H1 (cell line): ENCODE measurements at regions not wholly inside any gene's neighbourhood (a gene's known extent, or its start where the extent isn't known, plus 50 kb on each side); places are given as distances from the start of the nearest gene placed in this dataset.

ENCODE experiments used
- TF ChIP-seq, protein P1 (sequence below): fragments of 300-600 bp; sonication (generic); IDR thresholded peaks from 2 replicates; pipeline ENCODE4 v1.7.1; 2012; ENCODE audit warnings: low read length, moderate library complexity, mild to moderate bottlenecking, inconsistent platforms; ENCODE audit not compliant: insufficient replicate concordance

DNA sequence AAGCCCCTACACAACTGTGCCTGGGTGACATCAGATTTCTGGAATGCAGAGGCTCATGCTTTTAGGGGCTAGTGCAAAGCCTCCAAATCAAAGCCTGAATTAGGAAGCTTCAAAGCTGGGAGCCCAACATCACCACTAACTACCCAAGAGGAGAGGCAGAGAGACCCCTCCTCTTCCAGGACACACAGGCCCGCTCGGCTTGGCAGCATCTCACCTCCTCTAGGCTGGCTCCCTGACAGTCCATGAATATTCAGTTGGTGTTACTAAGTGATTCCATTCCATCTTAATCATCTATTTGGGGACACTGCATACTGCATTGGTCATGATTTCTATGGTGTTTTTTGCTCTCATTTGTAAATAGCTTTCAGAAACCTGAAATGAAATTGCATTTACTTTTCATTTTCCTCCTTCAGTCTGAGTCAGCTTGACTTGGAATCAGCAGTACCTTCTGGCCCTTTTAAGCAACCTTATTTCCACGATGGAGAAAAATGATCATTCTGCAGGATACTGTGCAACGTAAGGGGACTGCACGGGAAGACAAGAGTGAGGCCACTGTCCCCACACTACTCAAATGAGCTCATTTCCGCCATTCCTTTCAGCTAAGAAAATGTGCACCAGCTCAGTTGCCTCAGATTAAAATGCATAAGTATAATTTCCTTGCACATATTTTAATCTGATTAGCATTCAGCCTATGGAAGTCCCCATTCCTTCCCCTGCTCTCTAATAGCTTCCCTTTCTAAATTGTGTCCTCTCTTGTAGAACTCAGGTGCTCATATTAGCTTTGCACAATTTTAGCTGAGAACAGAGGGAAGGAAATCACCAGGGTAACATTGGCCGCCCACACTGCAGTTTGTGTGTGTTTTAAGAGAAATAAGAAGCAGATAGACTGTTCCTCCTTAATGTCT, 219.9 kb downstream of the RFC3 start (continued):
- TF ChIP-seq, protein P1, sequence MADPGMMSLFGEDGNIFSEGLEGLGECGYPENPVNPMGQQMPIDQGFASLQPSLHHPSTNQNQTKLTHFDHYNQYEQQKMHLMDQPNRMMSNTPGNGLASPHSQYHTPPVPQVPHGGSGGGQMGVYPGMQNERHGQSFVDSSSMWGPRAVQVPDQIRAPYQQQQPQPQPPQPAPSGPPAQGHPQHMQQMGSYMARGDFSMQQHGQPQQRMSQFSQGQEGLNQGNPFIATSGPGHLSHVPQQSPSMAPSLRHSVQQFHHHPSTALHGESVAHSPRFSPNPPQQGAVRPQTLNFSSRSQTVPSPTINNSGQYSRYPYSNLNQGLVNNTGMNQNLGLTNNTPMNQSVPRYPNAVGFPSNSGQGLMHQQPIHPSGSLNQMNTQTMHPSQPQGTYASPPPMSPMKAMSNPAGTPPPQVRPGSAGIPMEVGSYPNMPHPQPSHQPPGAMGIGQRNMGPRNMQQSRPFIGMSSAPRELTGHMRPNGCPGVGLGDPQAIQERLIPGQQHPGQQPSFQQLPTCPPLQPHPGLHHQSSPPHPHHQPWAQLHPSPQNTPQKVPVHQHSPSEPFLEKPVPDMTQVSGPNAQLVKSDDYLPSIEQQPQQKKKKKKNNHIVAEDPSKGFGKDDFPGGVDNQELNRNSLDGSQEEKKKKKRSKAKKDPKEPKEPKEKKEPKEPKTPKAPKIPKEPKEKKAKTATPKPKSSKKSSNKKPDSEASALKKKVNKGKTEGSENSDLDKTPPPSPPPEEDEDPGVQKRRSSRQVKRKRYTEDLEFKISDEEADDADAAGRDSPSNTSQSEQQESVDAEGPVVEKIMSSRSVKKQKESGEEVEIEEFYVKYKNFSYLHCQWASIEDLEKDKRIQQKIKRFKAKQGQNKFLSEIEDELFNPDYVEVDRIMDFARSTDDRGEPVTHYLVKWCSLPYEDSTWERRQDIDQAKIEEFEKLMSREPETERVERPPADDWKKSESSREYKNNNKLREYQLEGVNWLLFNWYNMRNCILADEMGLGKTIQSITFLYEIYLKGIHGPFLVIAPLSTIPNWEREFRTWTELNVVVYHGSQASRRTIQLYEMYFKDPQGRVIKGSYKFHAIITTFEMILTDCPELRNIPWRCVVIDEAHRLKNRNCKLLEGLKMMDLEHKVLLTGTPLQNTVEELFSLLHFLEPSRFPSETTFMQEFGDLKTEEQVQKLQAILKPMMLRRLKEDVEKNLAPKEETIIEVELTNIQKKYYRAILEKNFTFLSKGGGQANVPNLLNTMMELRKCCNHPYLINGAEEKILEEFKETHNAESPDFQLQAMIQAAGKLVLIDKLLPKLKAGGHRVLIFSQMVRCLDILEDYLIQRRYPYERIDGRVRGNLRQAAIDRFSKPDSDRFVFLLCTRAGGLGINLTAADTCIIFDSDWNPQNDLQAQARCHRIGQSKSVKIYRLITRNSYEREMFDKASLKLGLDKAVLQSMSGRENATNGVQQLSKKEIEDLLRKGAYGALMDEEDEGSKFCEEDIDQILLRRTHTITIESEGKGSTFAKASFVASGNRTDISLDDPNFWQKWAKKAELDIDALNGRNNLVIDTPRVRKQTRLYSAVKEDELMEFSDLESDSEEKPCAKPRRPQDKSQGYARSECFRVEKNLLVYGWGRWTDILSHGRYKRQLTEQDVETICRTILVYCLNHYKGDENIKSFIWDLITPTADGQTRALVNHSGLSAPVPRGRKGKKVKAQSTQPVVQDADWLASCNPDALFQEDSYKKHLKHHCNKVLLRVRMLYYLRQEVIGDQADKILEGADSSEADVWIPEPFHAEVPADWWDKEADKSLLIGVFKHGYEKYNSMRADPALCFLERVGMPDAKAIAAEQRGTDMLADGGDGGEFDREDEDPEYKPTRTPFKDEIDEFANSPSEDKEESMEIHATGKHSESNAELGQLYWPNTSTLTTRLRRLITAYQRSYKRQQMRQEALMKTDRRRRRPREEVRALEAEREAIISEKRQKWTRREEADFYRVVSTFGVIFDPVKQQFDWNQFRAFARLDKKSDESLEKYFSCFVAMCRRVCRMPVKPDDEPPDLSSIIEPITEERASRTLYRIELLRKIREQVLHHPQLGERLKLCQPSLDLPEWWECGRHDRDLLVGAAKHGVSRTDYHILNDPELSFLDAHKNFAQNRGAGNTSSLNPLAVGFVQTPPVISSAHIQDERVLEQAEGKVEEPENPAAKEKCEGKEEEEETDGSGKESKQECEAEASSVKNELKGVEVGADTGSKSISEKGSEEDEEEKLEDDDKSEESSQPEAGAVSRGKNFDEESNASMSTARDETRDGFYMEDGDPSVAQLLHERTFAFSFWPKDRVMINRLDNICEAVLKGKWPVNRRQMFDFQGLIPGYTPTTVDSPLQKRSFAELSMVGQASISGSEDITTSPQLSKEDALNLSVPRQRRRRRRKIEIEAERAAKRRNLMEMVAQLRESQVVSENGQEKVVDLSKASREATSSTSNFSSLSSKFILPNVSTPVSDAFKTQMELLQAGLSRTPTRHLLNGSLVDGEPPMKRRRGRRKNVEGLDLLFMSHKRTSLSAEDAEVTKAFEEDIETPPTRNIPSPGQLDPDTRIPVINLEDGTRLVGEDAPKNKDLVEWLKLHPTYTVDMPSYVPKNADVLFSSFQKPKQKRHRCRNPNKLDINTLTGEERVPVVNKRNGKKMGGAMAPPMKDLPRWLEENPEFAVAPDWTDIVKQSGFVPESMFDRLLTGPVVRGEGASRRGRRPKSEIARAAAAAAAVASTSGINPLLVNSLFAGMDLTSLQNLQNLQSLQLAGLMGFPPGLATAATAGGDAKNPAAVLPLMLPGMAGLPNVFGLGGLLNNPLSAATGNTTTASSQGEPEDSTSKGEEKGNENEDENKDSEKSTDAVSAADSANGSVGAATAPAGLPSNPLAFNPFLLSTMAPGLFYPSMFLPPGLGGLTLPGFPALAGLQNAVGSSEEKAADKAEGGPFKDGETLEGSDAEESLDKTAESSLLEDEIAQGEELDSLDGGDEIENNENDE, result no peak
